ENCODE measurements at regions not wholly inside any gene's neighbourhood (a gene's known extent, or its start where the extent isn't known, plus 50 kb on each side); places are given as distances from the start of the nearest gene placed in this dataset.

- Mint-ChIP-seq H3K4me3 (no peak overlapping the region), H3K9me3 (no peaks in the 10 kb centered on the region), H3K36me3 (no peaks in the 10 kb centered on the region), H3K27ac (no peak overlapping the region), H3K27me3 (no peaks in the 10 kb centered on the region), H3K4me1 (no peaks in the 10 kb centered on the region)
- no peak for DNase-seq
- no peak for ATAC-seq (replicated peaks)
Observed at GRCh38 chr4:124209211-124209610, 503.3 kb downstream of the ANKRD50 start.

GRCh38 chr4:124209626-124210025 lies 502.9 kb downstream of the ANKRD50 start:
- Mint-ChIP-seq H3K4me3 (no peak overlapping the region), H3K9me3 (no peaks in the 10 kb centered on the region), H3K27ac (no peak overlapping the region), H3K36me3 (no peaks in the 10 kb centered on the region), H3K4me1 (no peaks in the 10 kb centered on the region), H3K27me3 (no peaks in the 10 kb centered on the region)
- no peak for ATAC-seq (replicated peaks)
- DNase-seq: no peak

GRCh38 chr4:124210746-124211145 lies 501.8 kb downstream of the ANKRD50 start:
- DNase-seq: no peak
- H3K27me3 Mint-ChIP-seq: peaks cover 0 to 3% of the 10 kb centered on the region in 2 donors
- no peak overlapping the region for H3K4me3 Mint-ChIP-seq
- H3K9me3 Mint-ChIP-seq: no peaks in the 10 kb centered on the region
- H3K27ac Mint-ChIP-seq: no peak overlapping the region
- H3K4me1 Mint-ChIP-seq: no peaks in the 10 kb centered on the region
- no peak for ATAC-seq (replicated peaks)
- H3K36me3 Mint-ChIP-seq: no peaks in the 10 kb centered on the region

- Mint-ChIP-seq H3K4me1 (no peaks in the 10 kb centered on the region), H3K27me3 (peaks cover 0 to 3% of the 10 kb centered on the region in 2 donors), H3K4me3 (no peak overlapping the region), H3K36me3 (no peaks in the 10 kb centered on the region), H3K27ac (no peak overlapping the region), H3K9me3 (no peaks in the 10 kb centered on the region)
- ATAC-seq (replicated peaks) (no peak), DNase-seq (no peak)
Observed at GRCh38 chr4:124212815-124213630, 499.5 kb downstream of the ANKRD50 start.

- Mint-ChIP-seq H3K4me3 (no peak overlapping the region), H3K4me1 (no peaks in the 10 kb centered on the region), H3K36me3 (no peaks in the 10 kb centered on the region), H3K27me3 (peaks cover 0 to 3% of the 10 kb centered on the region in 2 donors), H3K9me3 (no peaks in the 10 kb centered on the region), H3K27ac (no peak overlapping the region)
- ATAC-seq (replicated peaks) (no peak), DNase-seq (no peak)
Observed at GRCh38 chr4:124219389-124219788, 493.1 kb downstream of the ANKRD50 start.

- no peak overlapping the region for H3K4me3 Mint-ChIP-seq
- peaks cover 0 to 2% of the 10 kb centered on the region in 2 donors for H3K36me3 Mint-ChIP-seq
- ATAC-seq (replicated peaks) (no peak), DNase-seq (no peak)
- no peak overlapping the region for H3K27ac Mint-ChIP-seq
- no peaks in the 10 kb centered on the region for H3K4me1 Mint-ChIP-seq
- H3K27me3 Mint-ChIP-seq: peaks cover 0 to 3% of the 10 kb centered on the region in 2 donors
- peaks cover 3 to 9% of the 10 kb centered on the region in 2 donors for H3K9me3 Mint-ChIP-seq
Observed at GRCh38 chr4:124224256-124224655, 488.3 kb downstream of the ANKRD50 start.

GRCh38 chr4:124227981-124228380 lies 484.6 kb downstream of the ANKRD50 start:
- Mint-ChIP-seq H3K27me3 (peaks cover 0 to 5% of the 10 kb centered on the region in 2 donors), H3K4me3 (no peak overlapping the region), H3K4me1 (no peaks in the 10 kb centered on the region), H3K9me3 (peaks cover 3 to 9% of the 10 kb centered on the region in 2 donors), H3K27ac (no peak overlapping the region), H3K36me3 (peaks cover 0 to 2% of the 10 kb centered on the region in 2 donors)
- ATAC-seq (replicated peaks) (no peak), DNase-seq (no peak)

GRCh38 chr4:124230268-124230667 lies 482.3 kb downstream of the ANKRD50 start:
- H3K27me3 Mint-ChIP-seq: peaks cover 0 to 5% of the 10 kb centered on the region in 2 donors
- no peaks in the 10 kb centered on the region for H3K4me1 Mint-ChIP-seq
- no peak overlapping the region for H3K27ac Mint-ChIP-seq
- H3K4me3 Mint-ChIP-seq: no peak overlapping the region
- H3K9me3 Mint-ChIP-seq: peaks cover 3 to 9% of the 10 kb centered on the region in 2 donors
- DNase-seq: no peak
- ATAC-seq (replicated peaks): no peak
- H3K36me3 Mint-ChIP-seq: peaks cover 0 to 2% of the 10 kb centered on the region in 2 donors

- no peaks in the 10 kb centered on the region for H3K9me3 Mint-ChIP-seq
- H3K27ac Mint-ChIP-seq: no peak overlapping the region
- H3K4me3 Mint-ChIP-seq: no peak overlapping the region
- no peaks in the 10 kb centered on the region for H3K4me1 Mint-ChIP-seq
- no peaks in the 10 kb centered on the region for H3K27me3 Mint-ChIP-seq
- no peak for DNase-seq
- no peak for ATAC-seq (replicated peaks)
- no peaks in the 10 kb centered on the region for H3K36me3 Mint-ChIP-seq
Observed at GRCh38 chr4:124234771-124235170, 477.8 kb downstream of the ANKRD50 start.

GRCh38 chr4:124243671-124244366 lies 468.7 kb downstream of the ANKRD50 start:
- Mint-ChIP-seq H3K27me3 (no peaks in the 10 kb centered on the region), H3K4me3 (no peak overlapping the region), H3K9me3 (peaks cover 2 to 9% of the 10 kb centered on the region in 2 donors), H3K36me3 (no peaks in the 10 kb centered on the region), H3K27ac (no peak overlapping the region), H3K4me1 (no peaks in the 10 kb centered on the region)
- DNase-seq (no peak), ATAC-seq (replicated peaks) (no peak)

GRCh38 chr4:124253080-124253479 lies 459.5 kb downstream of the ANKRD50 start:
- no peaks in the 10 kb centered on the region for H3K36me3 Mint-ChIP-seq

GRCh38 chr4:124262211-124263179 lies 450.0 kb downstream of the ANKRD50 start:
- DNase-seq: peak; percentile 37
- Mint-ChIP-seq H3K36me3 (no peaks in the 10 kb centered on the region), H3K27ac (no peak overlapping the region), H3K4me1 (no peaks in the 10 kb centered on the region), H3K4me3 (no peak overlapping the region), H3K9me3 (no peaks in the 10 kb centered on the region), H3K27me3 (no peaks in the 10 kb centered on the region)
- ATAC-seq (replicated peaks): peak; percentile 92 to 93

More at GRCh38 chr4:124253080-124253479, 459.5 kb downstream of the ANKRD50 start:
- no peak for DNase-seq
- Mint-ChIP-seq H3K27ac (no peak overlapping the region), H3K4me1 (no peaks in the 10 kb centered on the region), H3K27me3 (peaks cover 0 to 4% of the 10 kb centered on the region in 2 donors), H3K4me3 (no peak overlapping the region), H3K9me3 (no peaks in the 10 kb centered on the region)
- no peak for ATAC-seq (replicated peaks)

GRCh38 chr4:124265701-124266100 lies 446.8 kb downstream of the ANKRD50 start:
- no peaks in the 10 kb centered on the region for H3K27me3 Mint-ChIP-seq
- no peaks in the 10 kb centered on the region for H3K36me3 Mint-ChIP-seq
- H3K4me3 Mint-ChIP-seq: no peak overlapping the region
- no peak for ATAC-seq (replicated peaks)
- DNase-seq: no peak
- H3K4me1 Mint-ChIP-seq: no peaks in the 10 kb centered on the region
- peaks cover 2 to 3% of the 10 kb centered on the region in 2 donors for H3K9me3 Mint-ChIP-seq
- no peak overlapping the region for H3K27ac Mint-ChIP-seq

GRCh38 chr4:124266721-124267120 lies 445.8 kb downstream of the ANKRD50 start:
- ATAC-seq (replicated peaks) (no peak), DNase-seq (no peak)
- H3K36me3 Mint-ChIP-seq: no peaks in the 10 kb centered on the region
- no peak overlapping the region for H3K4me3 Mint-ChIP-seq
- peaks cover 6 to 8% of the 10 kb centered on the region in 2 donors for H3K9me3 Mint-ChIP-seq
- no peak overlapping the region for H3K27ac Mint-ChIP-seq
- H3K27me3 Mint-ChIP-seq: no peaks in the 10 kb centered on the region
- no peaks in the 10 kb centered on the region for H3K4me1 Mint-ChIP-seq
